Neural progenitor cell (in vitro differentiated cells): ENCODE measurements at regions not wholly inside any gene's neighbourhood (a gene's known extent, or its start where the extent isn't known, plus 50 kb on each side); places are given as distances from the start of the nearest gene placed in this dataset.

Experiments
- DNase-seq: peaks from one replicate; pipeline ENCODE4 v3.0.0-alpha.2; 2016; ENCODE audit warnings: low spot score
- H2AFZ ChIP-seq: fragments of 200-600 bp; sonication (generic); replicated peaks from 2 replicates; pipeline ENCODE4 v1.6.1; 2016; ENCODE audit warnings: antibody characterized with exemption
- H3F3A ChIP-seq: fragments of 200-600 bp; sonication (generic); 2 replicates; pipeline ENCODE4 v1.6.1; 2016; ENCODE audit warnings: antibody characterized with exemption, low read depth
- H3K27ac ChIP-seq: fragments of 200-600 bp; sonication (generic); 2 replicates; pipeline ENCODE4 v1.5.1; 2016; ENCODE audit warnings: mild to moderate bottlenecking
- H3K27me3 ChIP-seq: fragments of 200-600 bp; sonication (generic); 2 replicates; pipeline ENCODE4 v1.6.1; 2016; ENCODE audit warnings: mild to moderate bottlenecking, moderate library complexity
- H3K36me3 ChIP-seq: fragments of 200-600 bp; sonication (generic); 2 replicates; pipeline ENCODE4 v1.5.1; 2016
- H3K4me1 ChIP-seq: fragments of 200-600 bp; sonication (generic); 2 replicates; pipeline ENCODE4 v1.6.1; 2016; ENCODE audit warnings: mixed run types
- H3K4me2 ChIP-seq: fragments of 200-600 bp; sonication (generic); 2 replicates; pipeline ENCODE4 v1.6.1; 2016
- H3K4me3 ChIP-seq: fragments of 200-600 bp; sonication (generic); 2 replicates; pipeline ENCODE4 v1.5.1; 2016
- H3K79me2 ChIP-seq: fragments of 200-600 bp; sonication (generic); 2 replicates; pipeline ENCODE4 v1.6.1; 2016; ENCODE audit warnings: low read depth
- H3K9ac ChIP-seq: fragments of 200-600 bp; sonication (generic); 2 replicates; pipeline ENCODE4 v1.6.1; 2016
- H3K9me3 ChIP-seq: fragments of 200-600 bp; sonication (generic); 2 replicates; pipeline ENCODE4 v1.5.1; 2016; ENCODE audit warnings: low read depth
- H4K20me1 ChIP-seq: fragments of 200-600 bp; sonication (generic); 2 replicates; pipeline ENCODE4 v1.6.1; 2016; ENCODE audit warnings: low read depth
- H3K27ac Mint-ChIP-seq: 3 replicates; pipeline ENCODE4 v1.8.0; 2021; ENCODE audit warnings: mixed read lengths
- H3K27me3 Mint-ChIP-seq: 2 replicates; pipeline ENCODE4 v1.8.0; 2022; ENCODE audit warnings: low read depth, mild to moderate bottlenecking, inconsistent platforms, moderate library complexity, mixed read lengths; ENCODE audit not compliant: insufficient read depth
- H3K36me3 Mint-ChIP-seq: 3 replicates; pipeline ENCODE4 v1.8.0; 2021; ENCODE audit warnings: mixed read lengths
- H3K4me1 Mint-ChIP-seq: 3 replicates; pipeline ENCODE4 v1.8.0; 2021; ENCODE audit warnings: mixed read lengths
- H3K4me3 Mint-ChIP-seq: 3 replicates; pipeline ENCODE4 v1.8.0; 2021; ENCODE audit warnings: mild to moderate bottlenecking, moderate library complexity, mixed read lengths
- H3K9me3 Mint-ChIP-seq: 3 replicates; pipeline ENCODE4 v1.8.0; 2020; ENCODE audit warnings: mixed read lengths
- CTCF ChIP-seq: fragments of 200-600 bp; sonication (generic); IDR thresholded peaks from 2 replicates; pipeline ENCODE4 v1.5.1; 2017; ENCODE audit warnings: antibody characterized with exemption, mild to moderate bottlenecking
- EZH2 ChIP-seq: fragments of 200-600 bp; sonication (generic); IDR thresholded peaks from 2 replicates; pipeline ENCODE4 v1.6.1; 2017; ENCODE audit warnings: antibody characterized with exemption, mild to moderate bottlenecking, moderate library complexity
- EZH2phosphoT487 ChIP-seq: fragments of 200-600 bp; sonication (generic); IDR thresholded peaks from 2 replicates; pipeline ENCODE4 v1.6.1; 2017; ENCODE audit warnings: antibody characterized with exemption

DNA sequence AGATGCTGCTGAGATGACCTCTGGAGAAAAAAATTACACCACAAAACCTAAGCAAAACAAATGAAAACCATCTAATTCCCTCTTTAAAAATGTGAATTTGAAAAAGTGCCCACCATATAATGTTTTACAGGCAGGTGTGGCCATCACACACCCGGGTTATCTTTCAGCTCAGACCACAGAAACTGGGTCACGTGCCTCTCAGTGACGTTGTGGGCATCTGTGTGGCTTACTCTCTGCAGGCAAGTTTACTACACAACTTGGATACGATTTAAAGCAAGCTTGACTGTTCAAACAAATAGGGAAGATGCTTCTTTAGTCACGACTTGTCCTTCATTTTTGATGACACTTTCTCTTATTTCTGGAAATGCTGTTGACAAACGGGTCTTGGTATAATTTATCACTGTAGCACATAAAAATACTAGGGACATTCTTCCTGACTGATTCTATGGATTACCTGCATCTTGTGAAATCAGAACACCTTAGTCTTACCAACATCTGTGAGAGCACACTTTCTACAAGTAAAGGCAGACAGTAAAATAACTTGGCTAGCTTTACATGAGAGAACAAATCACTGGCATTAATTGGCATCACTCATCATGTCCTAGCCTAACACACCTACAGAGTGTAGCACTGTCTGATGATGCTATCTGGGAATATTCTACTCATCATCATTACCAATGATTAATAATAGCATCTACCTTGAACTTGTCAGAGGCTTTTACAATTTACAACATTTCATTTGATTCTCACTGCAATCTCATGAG lies 89.3 kb upstream of the EDEM3 start:
- Mint-ChIP-seq H3K4me1 (no peaks in the 10 kb centered on the region), H3K9me3 (no peaks in the 10 kb centered on the region), H3K27ac (no peak overlapping the region), H3K27me3 (peaks cover 2% of the 10 kb centered on the region), H3K4me3 (no peak overlapping the region), H3K36me3 (no peaks in the 10 kb centered on the region)
- H2AFZ ChIP-seq, result no peak overlapping the region
- no peaks in the 10 kb centered on the region for H3K36me3 ChIP-seq
- no peak overlapping the region for H3K4me2 ChIP-seq
- no peaks in the 10 kb centered on the region for H3K27me3 ChIP-seq
- no peak for DNase-seq
- no peaks in the 10 kb centered on the region for H3F3A ChIP-seq
- no peaks in the 10 kb centered on the region for H4K20me1 ChIP-seq
- no peak overlapping the region for H3K4me3 ChIP-seq
- H3K9ac ChIP-seq, result no peak overlapping the region
- TF ChIP-seq EZH2, result no peak
- TF ChIP-seq EZH2phosphoT487, result no peak
- no peak for TF ChIP-seq CTCF
- H3K79me2 ChIP-seq, result no peaks in the 10 kb centered on the region
- no peaks in the 10 kb centered on the region for H3K4me1 ChIP-seq
- no peak overlapping the region for H3K27ac ChIP-seq
- no peaks in the 10 kb centered on the region for H3K9me3 ChIP-seq

DNA sequence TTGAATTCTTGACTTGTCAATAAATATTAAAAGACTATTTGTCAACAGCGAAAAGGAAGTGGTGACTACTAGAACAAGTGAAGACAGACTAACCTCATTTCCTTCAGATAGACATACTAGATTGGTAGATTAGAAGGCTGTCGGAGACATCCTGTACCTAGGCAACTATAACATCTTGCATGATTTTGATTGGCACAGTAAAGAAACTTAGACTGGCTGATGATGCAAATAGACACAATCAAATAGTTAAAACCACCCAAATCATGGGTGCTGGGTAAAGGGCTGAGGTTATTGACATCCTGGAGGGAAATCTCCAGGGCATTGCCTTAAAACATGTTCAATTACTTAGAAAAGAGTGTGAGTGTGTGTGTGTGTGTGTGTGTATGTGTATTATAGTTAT lies 85.9 kb upstream of the EDEM3 start:
- Histone ChIP-seq H3K4me1 (no peaks in the 10 kb centered on the region), H2AFZ (no peak overlapping the region), H3K36me3 (no peaks in the 10 kb centered on the region), H3K27ac (no peak overlapping the region), H3K79me2 (no peaks in the 10 kb centered on the region), H3K4me2 (no peak overlapping the region), H3K9me3 (no peaks in the 10 kb centered on the region), H3K9ac (no peak overlapping the region), H3K27me3 (no peaks in the 10 kb centered on the region), H4K20me1 (no peaks in the 10 kb centered on the region), H3F3A (no peaks in the 10 kb centered on the region), H3K4me3 (no peak overlapping the region)
- Mint-ChIP-seq H3K27ac (no peak overlapping the region), H3K27me3 (peaks cover 2% of the 10 kb centered on the region), H3K9me3 (no peaks in the 10 kb centered on the region), H3K4me1 (no peaks in the 10 kb centered on the region), H3K4me3 (no peak overlapping the region), H3K36me3 (no peaks in the 10 kb centered on the region)
- TF ChIP-seq EZH2phosphoT487 (no peak), EZH2 (no peak), CTCF (no peak)
- no peak for DNase-seq

DNA sequence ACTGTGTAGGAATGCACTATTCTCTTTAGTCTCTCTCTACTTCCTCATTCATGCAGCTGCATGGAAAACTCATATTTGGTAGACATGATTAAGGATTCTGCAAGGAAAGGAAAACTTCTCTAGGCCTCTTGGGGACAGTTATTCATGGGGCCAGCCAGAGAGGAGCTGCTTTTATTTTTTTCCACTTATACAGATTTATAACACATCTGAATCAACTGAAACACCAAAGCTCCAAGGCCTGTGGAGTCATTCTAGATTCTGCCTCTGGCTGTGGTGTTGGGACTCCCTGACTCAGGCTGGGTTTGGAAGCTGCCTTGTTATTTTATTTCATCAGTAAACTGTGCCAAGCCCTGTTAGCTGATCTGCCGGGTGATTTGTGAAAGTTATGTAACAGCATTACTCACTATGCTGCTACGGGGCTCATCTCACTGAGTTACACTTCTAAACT lies 83.9 kb upstream of the EDEM3 start:
- Histone ChIP-seq H3K79me2 (no peaks in the 10 kb centered on the region), H3K4me1 (no peaks in the 10 kb centered on the region), H4K20me1 (no peaks in the 10 kb centered on the region), H3K9ac (no peak overlapping the region), H3K4me3 (no peak overlapping the region), H3F3A (no peaks in the 10 kb centered on the region), H3K36me3 (no peaks in the 10 kb centered on the region), H3K27me3 (no peaks in the 10 kb centered on the region), H3K27ac (no peak overlapping the region), H3K9me3 (peaks cover 4% of the 10 kb centered on the region), H3K4me2 (no peak overlapping the region), H2AFZ (no peak overlapping the region)
- Mint-ChIP-seq H3K27me3 (no peaks in the 10 kb centered on the region), H3K4me1 (no peaks in the 10 kb centered on the region), H3K27ac (no peak overlapping the region), H3K4me3 (no peak overlapping the region), H3K36me3 (no peaks in the 10 kb centered on the region), H3K9me3 (peaks cover 10% of the 10 kb centered on the region)
- TF ChIP-seq CTCF (no peak), EZH2phosphoT487 (no peak), EZH2 (no peak)
- no peak for DNase-seq
